H9 (cell line): ENCODE measurements at regions not wholly inside any gene's neighbourhood (a gene's known extent, or its start where the extent isn't known, plus 50 kb on each side); places are given as distances from the start of the nearest gene placed in this dataset.

Experiments
- DNase-seq: peaks from one replicate; pipeline ENCODE4 v3.0.0-alpha.2; 2017
- H2AFZ ChIP-seq: one replicate; pipeline ENCODE4 v1.6.1; 2013; ENCODE audit warnings: mild to moderate bottlenecking, low read length, control low read depth, moderate library complexity
- H2AK5ac ChIP-seq: 2 replicates; pipeline ENCODE4 v1.6.1; 2013; ENCODE audit warnings: low read length, control low read depth, mixed read lengths; ENCODE audit not compliant: insufficient read length
- H2BK120ac ChIP-seq: one replicate; pipeline ENCODE4 v1.6.1; 2013; ENCODE audit warnings: low read depth, mild to moderate bottlenecking, low read length, control low read depth, inconsistent platforms; ENCODE audit not compliant: poor library complexity, severe bottlenecking
- H2BK12ac ChIP-seq: 2 replicates; pipeline ENCODE4 v1.6.1; 2013; ENCODE audit warnings: low read length, control low read depth, mixed read lengths, low read depth; ENCODE audit not compliant: insufficient read length
- H2BK15ac ChIP-seq: 2 replicates; pipeline ENCODE4 v1.6.1; 2013; ENCODE audit warnings: low read depth, low read length, control low read depth
- H2BK20ac ChIP-seq: one replicate; pipeline ENCODE4 v1.6.1; 2013; ENCODE audit warnings: low read depth, mild to moderate bottlenecking, low read length, control low read depth, inconsistent platforms; ENCODE audit not compliant: poor library complexity, severe bottlenecking
- H2BK5ac ChIP-seq: 2 replicates; pipeline ENCODE4 v1.6.1; 2013; ENCODE audit warnings: low read length, control low read depth, mixed read lengths; ENCODE audit not compliant: insufficient read length
- H3K14ac ChIP-seq: 2 replicates; pipeline ENCODE4 v1.6.1; 2013; ENCODE audit warnings: low read length, control low read depth; ENCODE audit not compliant: insufficient read depth
- H3K18ac ChIP-seq: 2 replicates; pipeline ENCODE4 v1.6.1; 2013; ENCODE audit warnings: low read depth, mild to moderate bottlenecking, mixed read lengths, low read length, control low read depth; ENCODE audit not compliant: insufficient read length
- H3K23ac ChIP-seq: 2 replicates; pipeline ENCODE4 v1.6.1; 2013; ENCODE audit warnings: low read length, control low read depth, mixed read lengths, low read depth; ENCODE audit not compliant: insufficient read length
- H3K23me2 ChIP-seq: 2 replicates; pipeline ENCODE4 v1.6.1; 2013; ENCODE audit warnings: low read depth, mild to moderate bottlenecking, mixed read lengths, low read length, control low read depth; ENCODE audit not compliant: insufficient read length, poor library complexity, severe bottlenecking
- H3K27ac ChIP-seq: 2 replicates; pipeline ENCODE4 v1.5.1; 2013; ENCODE audit warnings: low read length, control low read depth, mixed read lengths, low read depth; ENCODE audit not compliant: insufficient read length
- H3K27me3 ChIP-seq: 2 replicates; pipeline ENCODE4 v1.6.1; 2013; ENCODE audit warnings: low read length, control low read depth, inconsistent platforms; ENCODE audit not compliant: insufficient read depth
- H3K4ac ChIP-seq: 2 replicates; pipeline ENCODE4 v1.6.1; 2013; ENCODE audit warnings: low read depth, mild to moderate bottlenecking, control low read depth, inconsistent platforms, low read length, moderate library complexity
- H3K4me1 ChIP-seq: 2 replicates; pipeline ENCODE4 v1.6.1; 2013; ENCODE audit warnings: low read length, control low read depth, inconsistent platforms; ENCODE audit not compliant: insufficient read depth
- H3K4me2 ChIP-seq: 2 replicates; pipeline ENCODE4 v1.6.1; 2013; ENCODE audit warnings: low read length, control low read depth, mixed read lengths; ENCODE audit not compliant: insufficient read length, insufficient read depth
- H3K56ac ChIP-seq: 2 replicates; pipeline ENCODE4 v1.6.1; 2013; ENCODE audit warnings: low read depth, mild to moderate bottlenecking, mixed read lengths, low read length, control low read depth; ENCODE audit not compliant: insufficient read length
- H3K79me1 ChIP-seq: 2 replicates; pipeline ENCODE4 v1.6.1; 2013; ENCODE audit warnings: low read depth, mild to moderate bottlenecking, moderate library complexity, low read length, control low read depth, inconsistent platforms; ENCODE audit not compliant: insufficient read depth, poor library complexity, severe bottlenecking
- H3K79me2 ChIP-seq: 2 replicates; pipeline ENCODE4 v1.6.1; 2013; ENCODE audit warnings: low read length, control low read depth, inconsistent platforms; ENCODE audit not compliant: insufficient read depth
- H3K9ac ChIP-seq: 2 replicates; pipeline ENCODE4 v1.6.1; 2013; ENCODE audit warnings: low read length, control low read depth, mixed read lengths; ENCODE audit not compliant: insufficient read length; ENCODE audit errors: extremely low read depth
- H3K9me3 ChIP-seq: one replicate; pipeline ENCODE4 v1.6.1; 2013; ENCODE audit warnings: low read depth, low read length, inconsistent platforms; ENCODE audit not compliant: control insufficient read depth
- H3T11ph ChIP-seq: one replicate; pipeline ENCODE4 v1.6.1; 2013; ENCODE audit warnings: mild to moderate bottlenecking, low read length, control low read depth, inconsistent platforms
- H4K20me1 ChIP-seq: one replicate; pipeline ENCODE4 v1.6.1; 2013; ENCODE audit not compliant: control insufficient read depth, insufficient read length, insufficient read depth
- H4K5ac ChIP-seq: 2 replicates; pipeline ENCODE4 v1.6.1; 2013; ENCODE audit warnings: low read depth, mild to moderate bottlenecking, mixed read lengths, low read length, control low read depth; ENCODE audit not compliant: insufficient read length
- H4K8ac ChIP-seq: replicated peaks from 2 replicates; pipeline ENCODE4 v1.6.1; 2013; ENCODE audit warnings: low read length, control low read depth, mixed read lengths, low read depth; ENCODE audit not compliant: insufficient read length
- H4K91ac ChIP-seq: 2 replicates; pipeline ENCODE4 v1.6.1; 2013; ENCODE audit warnings: low read depth, mild to moderate bottlenecking, moderate library complexity, mixed read lengths, low read length, control low read depth; ENCODE audit not compliant: insufficient read length
- H3K27ac Mint-ChIP-seq, 3 experiments: 2 replicates in 2 of 3; 3 replicates in 1 of 3; pipeline ENCODE4 v1.8.0; 2020 to 2021; ENCODE audit warnings: mixed read lengths in 3 of 3, mild to moderate bottlenecking in 1 of 3, moderate library complexity in 1 of 3
- H3K27me3 Mint-ChIP-seq: 2 replicates; pipeline ENCODE4 v1.8.0; 2021; ENCODE audit warnings: low read depth, mild to moderate bottlenecking, moderate library complexity, mixed read lengths
- H3K36me3 Mint-ChIP-seq, 3 experiments: 2 replicates in 2 of 3; 3 replicates in 1 of 3; pipeline ENCODE4 v1.8.0; 2020 to 2021; ENCODE audit warnings: low read depth in 3 of 3, mixed read lengths in 3 of 3; ENCODE audit not compliant: insufficient read depth in 1 of 3
- H3K4me1 Mint-ChIP-seq, 2 experiments: 2 replicates each; pipeline ENCODE4 v1.8.0; 2020; ENCODE audit warnings: mixed read lengths in 2 of 2
- H3K4me3 Mint-ChIP-seq, 2 experiments: 2 replicates in 1 of 2; 3 replicates in 1 of 2; pipeline ENCODE4 v1.8.0; 2020 to 2021; ENCODE audit warnings: mild to moderate bottlenecking in 2 of 2, mixed read lengths in 2 of 2, moderate library complexity in 1 of 2
- H3K9me3 Mint-ChIP-seq, 2 experiments: 2 replicates in 1 of 2; 3 replicates in 1 of 2; pipeline ENCODE4 v1.8.0; 2020; ENCODE audit warnings: mild to moderate bottlenecking in 2 of 2, mixed read lengths in 2 of 2, moderate library complexity in 1 of 2
- CTCF ChIP-seq: fragments of 200-600 bp; sonication (generic); conservative IDR thresholded peaks from 3 replicates; pipeline ENCODE4 v1.8.0; 2021; ENCODE audit warnings: antibody characterized with exemption, mild to moderate bottlenecking
- WGBS: extraction: QIAGEN DNeasy Blood & Tissue Kit; methylation state at CpG from one replicate; pipeline ENCODE4 v1.1.7; 2013; ENCODE audit warnings: missing lambda C conversion rate, low lambda C conversion rate, mixed read lengths; ENCODE audit not compliant: insufficient read length; ENCODE audit errors: extremely low coverage; 5-methylcytosine and 5-hydroxymethylcytosine counted together

DNA sequence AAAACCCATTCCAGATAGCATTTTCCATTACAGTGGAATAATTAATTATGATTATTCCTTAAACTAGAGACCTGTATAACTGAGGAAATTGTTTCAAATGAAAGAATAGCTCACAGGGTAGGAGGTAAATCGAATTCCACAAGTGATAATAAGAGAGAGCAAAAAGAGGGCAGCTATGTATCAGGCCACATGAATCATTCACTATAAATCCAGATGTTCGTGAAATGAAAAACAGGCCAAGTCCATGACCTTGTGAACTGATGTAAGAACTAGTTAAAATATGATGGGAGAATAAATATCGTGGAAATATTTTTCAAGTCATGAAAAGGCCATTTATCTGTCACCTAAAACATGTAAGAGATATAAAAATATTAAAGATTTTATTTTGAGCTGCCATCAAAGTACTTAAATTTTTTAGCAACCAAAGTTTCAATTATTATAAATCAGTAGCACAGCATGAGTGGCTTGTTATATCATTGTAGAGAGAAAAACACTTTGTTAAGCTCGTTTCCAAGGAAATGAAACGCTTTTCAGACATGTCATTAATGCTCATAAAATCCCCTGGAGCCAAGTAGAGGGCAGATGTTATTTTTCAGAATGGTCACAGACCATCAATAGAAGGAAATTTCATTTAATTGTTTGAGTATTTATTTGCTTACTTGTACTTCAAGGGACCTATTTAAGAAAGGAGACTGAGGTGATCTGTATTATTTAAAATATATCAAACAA is 120.6 kb upstream of the CDKN3 start:
- Histone ChIP-seq H3K79me1 (no peaks in the 10 kb centered on the region), H2BK120ac (no peak overlapping the region), H3K79me2 (no peaks in the 10 kb centered on the region), H3K27ac (no peak overlapping the region), H3K4ac (no peak overlapping the region), H4K91ac (no peak overlapping the region), H3K56ac (no peak overlapping the region), H2BK15ac (no peak overlapping the region), H3K4me2 (no peak overlapping the region), H3K23ac (no peak overlapping the region), H3K4me1 (no peaks in the 10 kb centered on the region), H3K14ac (no peak overlapping the region), H3K18ac (no peak overlapping the region), H4K20me1 (no peaks in the 10 kb centered on the region), H2BK5ac (no peak overlapping the region), H3K9me3 (no peaks in the 10 kb centered on the region), H2AFZ (no peak overlapping the region), H4K8ac (no peak overlapping the region), H3K23me2 (no peaks in the 10 kb centered on the region), H2AK5ac (no peak overlapping the region), H3T11ph (no peak overlapping the region), H4K5ac (no peak overlapping the region), H3K9ac (no peak overlapping the region), H3K27me3 (no peaks in the 10 kb centered on the region), H2BK20ac (no peak overlapping the region), H2BK12ac (no peak overlapping the region)
- no peak for TF ChIP-seq CTCF
- Mint-ChIP-seq H3K9me3 (no peaks in the 10 kb centered on the region; a peak in 1 of 5 replicates), H3K36me3 (no peaks in the 10 kb centered on the region), H3K4me3 (no peak overlapping the region), H3K27ac (no peak overlapping the region), H3K4me1 (no peaks in the 10 kb centered on the region), H3K27me3 (no peaks in the 10 kb centered on the region)
- WGBS = no CpG with 5 or more reads among the region's 5 CpGs
- DNase-seq = no peak
